Cardiac fibroblast (primary cell): ENCODE measurements at regions not wholly inside any gene's neighbourhood (a gene's known extent, or its start where the extent isn't known, plus 50 kb on each side); places are given as distances from the start of the nearest gene placed in this dataset.
A peak's percentile ranks its signal among the peaks of the same experiment; 100 is the strongest.
"Not testable (repeated sequence)": the region's sequence is repeated elsewhere in the genome, so short reads cannot be mapped to it uniquely, and the experiment has no call there.

Source experiments
- DNase-seq, 2 donors: peaks; one replicate each; pipeline versions ENCODE4 v3.0.0 to v3.0.0-alpha.2; 2010; ENCODE audit warnings: low read depth in 2 of 2
- H3K4me3 ChIP-seq, 2 donors: replicated peaks in 1 of 2; 1 replicate in 1 of 2; 2 replicates in 1 of 2; pipeline ENCODE4 v1.5.1; 2011; ENCODE audit warnings: low read depth in 2 of 2, low read length in 2 of 2, mild to moderate bottlenecking in 2 of 2, moderate library complexity in 1 of 2
- CTCF ChIP-seq: IDR thresholded peaks from one replicate; pipeline ENCODE4 v1.5.1; 2011; ENCODE audit warnings: low read depth, mild to moderate bottlenecking, low read length, inconsistent platforms

GRCh38 chr7:68700414-68700813 lies 897.9 kb upstream of the AUTS2 start:
- no peak for TF ChIP-seq CTCF
- no peak for DNase-seq
- H3K4me3 ChIP-seq: no peak overlapping the region

- no peak overlapping the region for H3K4me3 ChIP-seq
- no peak for TF ChIP-seq CTCF
- DNase-seq: peak in 1 of 2 donors; percentile 84
Measured at GRCh38 chr7:68706291-68706690, 892.0 kb upstream of the AUTS2 start.

- no peak for DNase-seq
Measured at GRCh38 chr7:68707159-68707558, 891.1 kb upstream of the AUTS2 start.

GRCh38 chr7:68707958-68708357 lies 890.3 kb upstream of the AUTS2 start:
- no peak for TF ChIP-seq CTCF
- no peak overlapping the region for H3K4me3 ChIP-seq
- no peak for DNase-seq

More at GRCh38 chr7:68707159-68707558, 891.1 kb upstream of the AUTS2 start:
- no peak overlapping the region for H3K4me3 ChIP-seq
- TF ChIP-seq CTCF: no peak

GRCh38 chr7:68712956-68713495 lies 885.2 kb upstream of the AUTS2 start:
- no peak for DNase-seq
- no peak for TF ChIP-seq CTCF
- no peak overlapping the region for H3K4me3 ChIP-seq

- H3K4me3 ChIP-seq, DNase-seq: not testable (repeated sequence)
Measured at GRCh38 chr7:68714135-68714534, 884.1 kb upstream of the AUTS2 start.

GRCh38 chr7:68715907-68716306 lies 882.4 kb upstream of the AUTS2 start:
- TF ChIP-seq CTCF: no peak
- DNase-seq: no peak
- H3K4me3 ChIP-seq: no peak overlapping the region
